SK-N-SH (cell line): ENCODE measurements at regions not wholly inside any gene's neighbourhood (a gene's known extent, or its start where the extent isn't known, plus 50 kb on each side); places are given as distances from the start of the nearest gene placed in this dataset.

Experiments
- CTCF ChIP-seq: fragments of 200-600 bp; sonication (generic); IDR thresholded peaks from 2 replicates; pipeline ENCODE4 v1.6.1; 2017; ENCODE audit warnings: antibody characterized with exemption, mild to moderate bottlenecking, moderate library complexity
- FOSL2 ChIP-seq: IDR thresholded peaks from 2 replicates; pipeline ENCODE4 v1.4.0; 2012; ENCODE audit warnings: low read depth, mild to moderate bottlenecking, moderate library complexity, borderline replicate concordance
- FOXM1 ChIP-seq: IDR thresholded peaks from 2 replicates; pipeline ENCODE4 v1.4.0; 2012; ENCODE audit warnings: low read depth, mild to moderate bottlenecking
- GABPA ChIP-seq: IDR thresholded peaks from 2 replicates; pipeline ENCODE4 v1.4.0; 2012; ENCODE audit warnings: low read depth, mild to moderate bottlenecking
- MAX ChIP-seq: IDR thresholded peaks from 2 replicates; pipeline ENCODE4 v1.4.0; 2012; ENCODE audit warnings: low read depth
- POLR2AphosphoS5 ChIP-seq: IDR thresholded peaks from 2 replicates; pipeline ENCODE4 v1.6.1; 2012; ENCODE audit warnings: low read depth, low read length
- REST ChIP-seq: IDR thresholded peaks from 2 replicates; pipeline ENCODE4 v1.6.1; 2012; ENCODE audit warnings: mild to moderate bottlenecking, low read depth, low read length, moderate library complexity
- TCF12 ChIP-seq: IDR thresholded peaks from 2 replicates; pipeline ENCODE4 v1.4.0; 2012

- no peak for TF ChIP-seq FOXM1
- TF ChIP-seq MAX = no peak
- no peak for TF ChIP-seq POLR2AphosphoS5
- no peak for TF ChIP-seq CTCF
- TF ChIP-seq FOSL2 = no peak
- no peak for TF ChIP-seq REST
- TF ChIP-seq GABPA = no peak
- no peak for TF ChIP-seq TCF12
Observed at GRCh38 chr1:10903821-10904220, 107.4 kb upstream of the CASZ1 start.
